Islet of Langerhans (tissue), 1 donor: ENCODE measurements at regions not wholly inside any gene's neighbourhood (a gene's known extent, or its start where the extent isn't known, plus 50 kb on each side); places are given as distances from the start of the nearest gene placed in this dataset.
"Not testable (repeated sequence)": the region's sequence is repeated elsewhere in the genome, so short reads cannot be mapped to it uniquely, and the experiment has no call there.

Experiments used
- FAIRE-seq: peaks from one replicate; lab custom pipeline; 2011; peaks lifted over from hg19 to GRCh38; lab: Jason Lieb, UNC

- no peak for FAIRE-seq
These were observed 98.9 kb upstream of the PMAIP1 start for GRCh38 chr18:59800897-59801296.

GRCh38 chr18:59799383-59800015 is 100.3 kb upstream of the PMAIP1 start:
- no peak for FAIRE-seq

- no peak for FAIRE-seq
These were observed 98.7 kb upstream of the CCBE1 start for GRCh38 chr18:59795882-59796281.

GRCh38 chr18:59792353-59792752 is 95.1 kb upstream of the CCBE1 start:
- no peak for FAIRE-seq

- FAIRE-seq, result not testable (repeated sequence)
These were observed 93.2 kb upstream of the CCBE1 start for GRCh38 chr18:59790346-59790936.

GRCh38 chr18:59788791-59789106 is 91.5 kb upstream of the CCBE1 start:
- FAIRE-seq, result no peak

GRCh38 chr18:59787998-59788790 is 91.0 kb upstream of the CCBE1 start:
- FAIRE-seq, result no peak

- no peak for FAIRE-seq
These were observed 87.5 kb upstream of the CCBE1 start for GRCh38 chr18:59784694-59785093.

GRCh38 chr18:59783138-59783537 is 85.9 kb upstream of the CCBE1 start:
- FAIRE-seq, result peak; percentile 36

GRCh38 chr18:59779979-59780378 is 82.8 kb upstream of the CCBE1 start:
- no peak for FAIRE-seq

GRCh38 chr18:59778434-59778833 is 81.2 kb upstream of the CCBE1 start:
- no peak for FAIRE-seq

GRCh38 chr18:59777636-59778035 is 80.4 kb upstream of the CCBE1 start:
- FAIRE-seq, result no peak

- no peak for FAIRE-seq
These were observed 72.1 kb upstream of the CCBE1 start for GRCh38 chr18:59769129-59769865.

GRCh38 chr18:59768409-59768808 is 71.2 kb upstream of the CCBE1 start:
- no peak for FAIRE-seq

- no peak for FAIRE-seq
These were observed 70.5 kb upstream of the CCBE1 start for GRCh38 chr18:59767732-59768131.

- FAIRE-seq, result no peak
These were observed 68.1 kb upstream of the CCBE1 start for GRCh38 chr18:59765343-59765742.

GRCh38 chr18:59764281-59764680 is 67.1 kb upstream of the CCBE1 start:
- FAIRE-seq, result no peak

GRCh38 chr18:59763541-59764136 is 66.4 kb upstream of the CCBE1 start:
- no peak for FAIRE-seq

- no peak for FAIRE-seq
These were observed 63.7 kb upstream of the CCBE1 start for GRCh38 chr18:59760619-59761600.

GRCh38 chr18:59760212-59760611 is 63.0 kb upstream of the CCBE1 start:
- no peak for FAIRE-seq

GRCh38 chr18:59758837-59759236 is 61.6 kb upstream of the CCBE1 start:
- no peak for FAIRE-seq
